ENCODE measurements at regions not wholly inside any gene's neighbourhood (a gene's known extent, or its start where the extent isn't known, plus 50 kb on each side); places are given as distances from the start of the nearest gene placed in this dataset.

GRCh38 chr14:66117600-66117999 is 368.6 kb upstream of the CCDC196 start:
- no peak for DNase-seq (ENCODE audit: low spot score)

GRCh38 chr14:66119606-66120231 is 366.5 kb upstream of the CCDC196 start:
- DNase-seq (ENCODE audit: low spot score): no peak

- DNase-seq (ENCODE audit: low spot score): no peak
Measured at GRCh38 chr14:66120402-66120801, 365.8 kb upstream of the CCDC196 start.

- no peak for DNase-seq (ENCODE audit: low spot score)
Measured at GRCh38 chr14:66121859-66122258, 364.3 kb upstream of the CCDC196 start.

- DNase-seq (ENCODE audit: low spot score): no peak
Measured at GRCh38 chr14:66129224-66129623, 356.9 kb upstream of the CCDC196 start.

GRCh38 chr14:66131111-66131510 is 355.1 kb upstream of the CCDC196 start:
- DNase-seq (ENCODE audit: low spot score): no peak

- no peak for DNase-seq (ENCODE audit: low spot score)
Measured at GRCh38 chr14:66133666-66134065, 352.5 kb upstream of the CCDC196 start.

- no peak for DNase-seq (ENCODE audit: low spot score)
Measured at GRCh38 chr14:66135831-66136230, 350.3 kb upstream of the CCDC196 start.

- no peak for DNase-seq (ENCODE audit: low spot score)
Measured at GRCh38 chr14:66137081-66137480, 349.1 kb upstream of the CCDC196 start.

GRCh38 chr14:66139432-66139831 is 346.7 kb upstream of the CCDC196 start:
- no peak for DNase-seq (ENCODE audit: low spot score)

- no peak for DNase-seq (ENCODE audit: low spot score)
Measured at GRCh38 chr14:66140213-66140918, 345.8 kb upstream of the CCDC196 start.

- no peak for DNase-seq (ENCODE audit: low spot score)
Measured at GRCh38 chr14:66140963-66141362, 345.2 kb upstream of the CCDC196 start.

- DNase-seq (ENCODE audit: low spot score): no peak
Measured at GRCh38 chr14:66141733-66142132, 344.4 kb upstream of the CCDC196 start.

GRCh38 chr14:66143387-66144112 is 342.6 kb upstream of the CCDC196 start:
- DNase-seq (ENCODE audit: low spot score): no peak

- DNase-seq (ENCODE audit: low spot score): no peak
Measured at GRCh38 chr14:66152302-66152701, 333.9 kb upstream of the CCDC196 start.

- DNase-seq (ENCODE audit: low spot score): no peak
Measured at GRCh38 chr14:66152747-66153146, 333.4 kb upstream of the CCDC196 start.

- DNase-seq (ENCODE audit: low spot score): no peak
Measured at GRCh38 chr14:66163023-66163422, 323.1 kb upstream of the CCDC196 start.

GRCh38 chr14:66165337-66165736 is 320.8 kb upstream of the CCDC196 start:
- DNase-seq (ENCODE audit: low spot score): no peak

GRCh38 chr14:66174453-66174891 is 311.7 kb upstream of the CCDC196 start:
- no peak for DNase-seq (ENCODE audit: low spot score)

GRCh38 chr14:66177935-66178334 is 308.2 kb upstream of the CCDC196 start:
- DNase-seq (ENCODE audit: low spot score): no peak

- DNase-seq (ENCODE audit: low spot score): no peak
Measured at GRCh38 chr14:66196670-66197069, 289.5 kb upstream of the CCDC196 start.

- no peak for DNase-seq (ENCODE audit: low spot score)
Measured at GRCh38 chr14:66197276-66197675, 288.9 kb upstream of the CCDC196 start.

GRCh38 chr14:66206554-66206953 is 279.6 kb upstream of the CCDC196 start:
- DNase-seq (ENCODE audit: low spot score): no peak
